ENCODE measurements at regions not wholly inside any gene's neighbourhood (a gene's known extent, or its start where the extent isn't known, plus 50 kb on each side); places are given as distances from the start of the nearest gene placed in this dataset.

DNA sequence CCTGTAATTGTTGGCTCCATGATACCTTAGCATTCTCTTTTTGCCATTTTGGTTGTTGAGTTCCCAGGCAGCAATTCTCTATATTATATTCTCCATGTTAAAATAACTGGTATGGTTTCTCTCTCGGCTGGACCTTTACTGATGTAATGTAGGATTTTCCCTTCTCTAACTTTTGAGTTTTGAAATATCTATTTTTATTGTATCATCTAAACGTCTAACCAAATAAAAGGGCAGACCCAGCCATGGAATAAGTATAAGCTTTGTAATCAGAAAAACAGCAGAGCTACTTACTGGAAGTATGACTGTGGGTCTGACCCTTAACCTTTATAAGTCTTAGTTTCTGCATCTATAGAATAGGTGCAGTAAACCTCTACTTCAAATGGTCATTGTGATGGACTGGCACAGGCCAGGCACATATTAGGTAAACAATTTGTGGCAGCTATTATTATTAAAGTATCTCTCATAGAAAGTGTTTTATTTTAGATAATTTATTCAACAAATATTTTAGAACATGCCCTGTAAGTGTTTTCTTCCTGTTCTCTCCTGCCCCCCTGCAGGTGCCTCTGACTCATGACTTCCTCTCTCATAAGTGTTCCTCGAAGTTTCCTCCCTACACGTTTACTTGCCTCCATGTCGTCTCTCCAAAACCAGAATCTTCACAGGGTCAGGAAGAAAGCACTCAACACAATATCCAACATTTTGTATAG lies 224.9 kb upstream of the FGGY start:
- TF ChIP-seq POLR2A (IDR thresholded peaks at IDR 0.05), result no peak
- TF ChIP-seq, protein P1, sequence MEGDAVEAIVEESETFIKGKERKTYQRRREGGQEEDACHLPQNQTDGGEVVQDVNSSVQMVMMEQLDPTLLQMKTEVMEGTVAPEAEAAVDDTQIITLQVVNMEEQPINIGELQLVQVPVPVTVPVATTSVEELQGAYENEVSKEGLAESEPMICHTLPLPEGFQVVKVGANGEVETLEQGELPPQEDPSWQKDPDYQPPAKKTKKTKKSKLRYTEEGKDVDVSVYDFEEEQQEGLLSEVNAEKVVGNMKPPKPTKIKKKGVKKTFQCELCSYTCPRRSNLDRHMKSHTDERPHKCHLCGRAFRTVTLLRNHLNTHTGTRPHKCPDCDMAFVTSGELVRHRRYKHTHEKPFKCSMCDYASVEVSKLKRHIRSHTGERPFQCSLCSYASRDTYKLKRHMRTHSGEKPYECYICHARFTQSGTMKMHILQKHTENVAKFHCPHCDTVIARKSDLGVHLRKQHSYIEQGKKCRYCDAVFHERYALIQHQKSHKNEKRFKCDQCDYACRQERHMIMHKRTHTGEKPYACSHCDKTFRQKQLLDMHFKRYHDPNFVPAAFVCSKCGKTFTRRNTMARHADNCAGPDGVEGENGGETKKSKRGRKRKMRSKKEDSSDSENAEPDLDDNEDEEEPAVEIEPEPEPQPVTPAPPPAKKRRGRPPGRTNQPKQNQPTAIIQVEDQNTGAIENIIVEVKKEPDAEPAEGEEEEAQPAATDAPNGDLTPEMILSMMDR (IDR thresholded peaks at IDR 0.05), result no peak

Measured in uterus (tissue), 2 donors.